NB4 (cell line): ENCODE measurements at regions not wholly inside any gene's neighbourhood (a gene's known extent, or its start where the extent isn't known, plus 50 kb on each side); places are given as distances from the start of the nearest gene placed in this dataset.

ENCODE experiments used
- DNase-seq: peaks from one replicate; pipeline ENCODE4 v3.0.0; 2010; ENCODE audit warnings: low read depth
- H3K4me3 ChIP-seq: one replicate; pipeline ENCODE4 v1.5.1; 2011; ENCODE audit warnings: mild to moderate bottlenecking, low read depth, low read length, moderate library complexity
- CTCF ChIP-seq: IDR thresholded peaks from one replicate; pipeline ENCODE4 v1.5.1; 2012; ENCODE audit warnings: low read depth, low read length
- MAX ChIP-seq: IDR thresholded peaks from 2 replicates; pipeline ENCODE4 v1.6.1; 2011; ENCODE audit warnings: low read depth, low read length
- MYC ChIP-seq: IDR thresholded peaks from 2 replicates; pipeline ENCODE4 v1.6.1; 2011; ENCODE audit warnings: low read depth, low read length
- POLR2A ChIP-seq: IDR thresholded peaks from 2 replicates; pipeline ENCODE4 v1.6.1; 2011; ENCODE audit warnings: mild to moderate bottlenecking; ENCODE audit not compliant: insufficient read length; ENCODE audit errors: extremely low read depth

- TF ChIP-seq POLR2A, result no peak
- TF ChIP-seq MYC, result peak; percentile 67
- TF ChIP-seq MAX, result peak; percentile 57; the same call in 1 of the 2 replicates
- peak; percentile 97 for DNase-seq
- peak overlapping the region; percentile 54 for H3K4me3 ChIP-seq
Measured at GRCh38 chr2:196239622-196240587, 68.5 kb upstream of the STK17B start.

GRCh38 chr2:196241175-196241574 lies 69.8 kb upstream of the STK17B start:
- DNase-seq, result no peak
- TF ChIP-seq CTCF (no peak), MYC (no peak), MAX (no peak), POLR2A (no peak)
- peak overlapping the region; percentile 8 for H3K4me3 ChIP-seq

GRCh38 chr2:196242131-196242620 lies 70.8 kb upstream of the STK17B start:
- peak; percentile 98 for DNase-seq
- TF ChIP-seq POLR2A, result no peak
- peak; percentile 79 for TF ChIP-seq MAX
- peak; percentile 66; the same call in 1 of the 2 replicates for TF ChIP-seq MYC
- peak overlapping the region; percentile 8 for H3K4me3 ChIP-seq

- DNase-seq, result no peak
- no peak overlapping the region for H3K4me3 ChIP-seq
- no peak for TF ChIP-seq POLR2A
Measured at GRCh38 chr2:196244516-196244915, 73.1 kb upstream of the STK17B start.

GRCh38 chr2:196244966-196245365 lies 73.6 kb upstream of the STK17B start:
- no peak for TF ChIP-seq CTCF
- TF ChIP-seq MYC, result no peak
- TF ChIP-seq MAX, result no peak
- TF ChIP-seq POLR2A, result no peak
- H3K4me3 ChIP-seq, result no peak overlapping the region
- no peak for DNase-seq

- no peak for DNase-seq
- no peak overlapping the region for H3K4me3 ChIP-seq
- no peak for TF ChIP-seq POLR2A
- TF ChIP-seq MYC, result no peak
- TF ChIP-seq CTCF, result no peak
- TF ChIP-seq MAX, result no peak
Measured at GRCh38 chr2:196245378-196246140, 74.2 kb upstream of the STK17B start.

- H3K4me3 ChIP-seq, result no peak overlapping the region
- no peak for TF ChIP-seq CTCF
- no peak for TF ChIP-seq MYC
- TF ChIP-seq POLR2A, result no peak
- no peak for TF ChIP-seq MAX
- peak; percentile 57 for DNase-seq
Measured at GRCh38 chr2:196247114-196247975, 76.0 kb upstream of the STK17B start.
